GM23338 (cell line): ENCODE measurements at regions not wholly inside any gene's neighbourhood (a gene's known extent, or its start where the extent isn't known, plus 50 kb on each side); places are given as distances from the start of the nearest gene placed in this dataset.

ENCODE experiments used
- ATAC-seq: fragments of 200-7000 bp; cut with Tn5 transposase; 3 replicates; pipeline ENCODE4 v1.9.1; 2020
- DNase-seq: peaks from one replicate; pipeline ENCODE4 v3.0.0-alpha.2; 2015; ENCODE audit warnings: low spot score
- H2AFZ ChIP-seq: fragments of 200-600 bp; sonication (generic); 2 replicates; pipeline ENCODE4 v1.8.0; 2016; ENCODE audit warnings: antibody characterized with exemption, mild to moderate bottlenecking, moderate library complexity
- H3F3A ChIP-seq: fragments of 200-600 bp; sonication (generic); replicated peaks from 2 replicates; pipeline ENCODE4 v1.8.0; 2017; ENCODE audit warnings: antibody characterized with exemption, mixed run types, low read depth
- H3K27ac ChIP-seq: fragments of 200-600 bp; sonication (generic); 2 replicates; pipeline ENCODE4 v1.6.1; 2016; ENCODE audit warnings: low read depth
- H3K27me3 ChIP-seq: fragments of 200-600 bp; sonication (generic); 2 replicates; pipeline ENCODE4 v1.8.0; 2016; ENCODE audit warnings: mild to moderate bottlenecking, mixed run types, moderate library complexity; ENCODE audit not compliant: insufficient read depth
- H3K36me3 ChIP-seq: fragments of 200-600 bp; sonication (generic); 2 replicates; pipeline ENCODE4 v1.8.0; 2016; ENCODE audit warnings: mild to moderate bottlenecking; ENCODE audit not compliant: insufficient read depth
- H3K4me1 ChIP-seq: fragments of 200-600 bp; sonication (generic); 2 replicates; pipeline ENCODE4 v1.8.0; 2016; ENCODE audit warnings: mild to moderate bottlenecking, moderate library complexity; ENCODE audit not compliant: insufficient read depth
- H3K4me2 ChIP-seq: fragments of 200-600 bp; sonication (generic); 2 replicates; pipeline ENCODE4 v1.7.1; 2017; ENCODE audit warnings: mixed run types
- H3K4me3 ChIP-seq: fragments of 200-600 bp; sonication (generic); 2 replicates; pipeline ENCODE4 v1.6.1; 2016; ENCODE audit warnings: mixed run types
- H3K79me2 ChIP-seq: fragments of 200-600 bp; sonication (generic); replicated peaks from 2 replicates; pipeline ENCODE4 v1.8.0; 2017; ENCODE audit warnings: mild to moderate bottlenecking; ENCODE audit not compliant: insufficient read depth
- H3K9me2 ChIP-seq: fragments of 200-600 bp; sonication (generic); 2 replicates; pipeline ENCODE4 v1.8.0; 2017; ENCODE audit not compliant: insufficient read depth
- H4K20me1 ChIP-seq: fragments of 200-600 bp; sonication (generic); replicated peaks from 2 replicates; pipeline ENCODE4 v1.8.0; 2017; ENCODE audit warnings: mild to moderate bottlenecking; ENCODE audit not compliant: insufficient read depth
- H3K27ac Mint-ChIP-seq: 2 replicates; pipeline ENCODE4 v1.8.0; 2020; ENCODE audit warnings: inconsistent platforms, mild to moderate bottlenecking, moderate library complexity, mixed read lengths
- H3K27me3 Mint-ChIP-seq: 3 replicates; pipeline ENCODE4 v1.8.0; 2022; ENCODE audit warnings: low read depth, mild to moderate bottlenecking, moderate library complexity, mixed read lengths, inconsistent platforms; ENCODE audit not compliant: insufficient read depth, poor library complexity
- H3K36me3 Mint-ChIP-seq: 3 replicates; pipeline ENCODE4 v1.8.0; 2021; ENCODE audit warnings: low read depth, mild to moderate bottlenecking, inconsistent platforms, moderate library complexity, mixed read lengths
- H3K4me1 Mint-ChIP-seq: 3 replicates; pipeline ENCODE4 v1.8.0; 2020; ENCODE audit warnings: mild to moderate bottlenecking, inconsistent platforms, mixed read lengths
- H3K4me3 Mint-ChIP-seq: 3 replicates; pipeline ENCODE4 v1.8.0; 2021; ENCODE audit warnings: moderate library complexity, mild to moderate bottlenecking, inconsistent platforms, mixed read lengths
- H3K9me3 Mint-ChIP-seq: 3 replicates; pipeline ENCODE4 v1.8.0; 2020; ENCODE audit warnings: moderate library complexity, mild to moderate bottlenecking, inconsistent platforms, mixed read lengths
- CREB1 ChIP-seq: fragments of 250-450 bp; sonication (Bioruptor Pico); IDR thresholded peaks from 2 replicates; pipeline ENCODE4 v1.5.0; 2020; ENCODE audit warnings: low read depth, mild to moderate bottlenecking, moderate library complexity
- EZH2 ChIP-seq: fragments of 200-600 bp; sonication (generic); IDR thresholded peaks from one replicate; pipeline ENCODE4 v1.8.0; 2017; ENCODE audit warnings: antibody characterized with exemption, mild to moderate bottlenecking, low read depth; ENCODE audit not compliant: unreplicated experiment
- EZH2phosphoT487 ChIP-seq: fragments of 200-600 bp; sonication (generic); IDR thresholded peaks from one replicate; pipeline ENCODE4 v1.8.1; 2018; ENCODE audit warnings: antibody characterized with exemption; ENCODE audit not compliant: unreplicated experiment
- JUNB ChIP-seq: IDR thresholded peaks from one replicate; pipeline ENCODE4 v1.6.1; 2016; ENCODE audit warnings: antibody characterized with exemption; ENCODE audit not compliant: unreplicated experiment
- NANOG ChIP-seq: IDR thresholded peaks from 2 replicates; pipeline ENCODE4 v1.6.1; 2016; ENCODE audit warnings: antibody characterized with exemption, borderline replicate concordance
- POLR2AphosphoS5 ChIP-seq: IDR thresholded peaks from 2 replicates; pipeline ENCODE4 v1.6.1; 2016; ENCODE audit warnings: antibody characterized with exemption, low read depth
- REST ChIP-seq: IDR thresholded peaks from one replicate; pipeline ENCODE4 v1.6.1; 2018; ENCODE audit warnings: antibody characterized with exemption; ENCODE audit not compliant: unreplicated experiment
- STAT1 ChIP-seq: IDR thresholded peaks from one replicate; pipeline ENCODE4 v1.6.1; 2016; ENCODE audit warnings: antibody characterized with exemption; ENCODE audit not compliant: unreplicated experiment
- ZNF114 ChIP-seq: fragments of 250-450 bp; sonication (Bioruptor Pico); IDR thresholded peaks from 2 replicates; pipeline ENCODE4 v1.5.0; 2020; ENCODE audit warnings: mild to moderate bottlenecking, moderate library complexity
- ZNF331 ChIP-seq: fragments of 250-450 bp; sonication (Bioruptor Pico); IDR thresholded peaks from 2 replicates; pipeline ENCODE4 v1.5.0; 2020; ENCODE audit warnings: low read depth, mild to moderate bottlenecking, moderate library complexity
- TF ChIP-seq, protein P1 (sequence below): IDR thresholded peaks from 2 replicates; pipeline ENCODE4 v1.6.1; 2016; ENCODE audit warnings: antibody characterized with exemption
- TF ChIP-seq, protein P2 (sequence below), 2 experiments: fragments of 200-600 bp in 1 of 2; sonication (generic) in 1 of 2; conservative IDR thresholded peaks; 2 replicates each; pipeline versions ENCODE4 v1.5.1 to v1.6.1; 2016 to 2017; ENCODE audit warnings: antibody characterized with exemption in 2 of 2, low read depth in 2 of 2, mild to moderate bottlenecking in 2 of 2, moderate library complexity in 1 of 2

- no peak for ATAC-seq
- H3K27me3 ChIP-seq, result no peaks in the 10 kb centered on the region
- peaks cover 2% of the 10 kb centered on the region; the same call in 1 of the 2 replicates for H3K9me2 ChIP-seq
Observed at GRCh38 chr12:77496714-77497113, 334.0 kb upstream of the NAV3 start.

GRCh38 chr12:77494296-77494695, 336.4 kb upstream of the NAV3 start:
- H3K79me2 ChIP-seq, result no peaks in the 10 kb centered on the region
- H3K36me3 Mint-ChIP-seq, result peaks cover 20% of the 10 kb centered on the region; the same call in 2 of the 3 replicates
- H3K27me3 ChIP-seq, result no peaks in the 10 kb centered on the region
- no peak for DNase-seq
- H3K9me3 Mint-ChIP-seq, result peaks cover 17% of the 10 kb centered on the region; the same call in 2 of the 3 replicates
- peaks cover 13% of the 10 kb centered on the region; the same call in 1 of the 2 replicates for H3K4me1 ChIP-seq
- no peak overlapping the region for H3K4me2 ChIP-seq
- no peak for ATAC-seq
- H2AFZ ChIP-seq, result no peak overlapping the region
- H3K4me3 ChIP-seq, result no peak overlapping the region
- H3K27ac Mint-ChIP-seq, result 0 out of 2 replicates have a peak overlapping the region, but pooled peaks have one; percentile 5
- H3K27me3 Mint-ChIP-seq, result no peaks in the 10 kb centered on the region
- no peaks in the 10 kb centered on the region for H4K20me1 ChIP-seq
- no peaks in the 10 kb centered on the region for H3F3A ChIP-seq
- H3K4me3 Mint-ChIP-seq, result no peak overlapping the region
- peaks cover 2% of the 10 kb centered on the region; the same call in 1 of the 2 replicates for H3K9me2 ChIP-seq
- no peak overlapping the region for H3K27ac ChIP-seq
- peaks cover 22% of the 10 kb centered on the region for H3K4me1 Mint-ChIP-seq
- H3K36me3 ChIP-seq, result no peaks in the 10 kb centered on the region
- TF ChIP-seq CREB1 (CRISPR knock-in tag) (no peak), STAT1 (no peak), EZH2phosphoT487 (no peak), JUNB (no peak), POLR2AphosphoS5 (no peak), NANOG (no peak), REST (no peak), ZNF331 (CRISPR knock-in tag) (no peak), ZNF114 (no peak), EZH2 (no peak)
- TF ChIP-seq, protein P1, sequence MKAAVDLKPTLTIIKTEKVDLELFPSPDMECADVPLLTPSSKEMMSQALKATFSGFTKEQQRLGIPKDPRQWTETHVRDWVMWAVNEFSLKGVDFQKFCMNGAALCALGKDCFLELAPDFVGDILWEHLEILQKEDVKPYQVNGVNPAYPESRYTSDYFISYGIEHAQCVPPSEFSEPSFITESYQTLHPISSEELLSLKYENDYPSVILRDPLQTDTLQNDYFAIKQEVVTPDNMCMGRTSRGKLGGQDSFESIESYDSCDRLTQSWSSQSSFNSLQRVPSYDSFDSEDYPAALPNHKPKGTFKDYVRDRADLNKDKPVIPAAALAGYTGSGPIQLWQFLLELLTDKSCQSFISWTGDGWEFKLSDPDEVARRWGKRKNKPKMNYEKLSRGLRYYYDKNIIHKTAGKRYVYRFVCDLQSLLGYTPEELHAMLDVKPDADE, result no peak
- TF ChIP-seq, protein P2, sequence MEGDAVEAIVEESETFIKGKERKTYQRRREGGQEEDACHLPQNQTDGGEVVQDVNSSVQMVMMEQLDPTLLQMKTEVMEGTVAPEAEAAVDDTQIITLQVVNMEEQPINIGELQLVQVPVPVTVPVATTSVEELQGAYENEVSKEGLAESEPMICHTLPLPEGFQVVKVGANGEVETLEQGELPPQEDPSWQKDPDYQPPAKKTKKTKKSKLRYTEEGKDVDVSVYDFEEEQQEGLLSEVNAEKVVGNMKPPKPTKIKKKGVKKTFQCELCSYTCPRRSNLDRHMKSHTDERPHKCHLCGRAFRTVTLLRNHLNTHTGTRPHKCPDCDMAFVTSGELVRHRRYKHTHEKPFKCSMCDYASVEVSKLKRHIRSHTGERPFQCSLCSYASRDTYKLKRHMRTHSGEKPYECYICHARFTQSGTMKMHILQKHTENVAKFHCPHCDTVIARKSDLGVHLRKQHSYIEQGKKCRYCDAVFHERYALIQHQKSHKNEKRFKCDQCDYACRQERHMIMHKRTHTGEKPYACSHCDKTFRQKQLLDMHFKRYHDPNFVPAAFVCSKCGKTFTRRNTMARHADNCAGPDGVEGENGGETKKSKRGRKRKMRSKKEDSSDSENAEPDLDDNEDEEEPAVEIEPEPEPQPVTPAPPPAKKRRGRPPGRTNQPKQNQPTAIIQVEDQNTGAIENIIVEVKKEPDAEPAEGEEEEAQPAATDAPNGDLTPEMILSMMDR (conservative IDR thresholded peaks at IDR 0.05; ENCODE audit: low read depth in 2 of 2), result no peak

More at GRCh38 chr12:77496714-77497113, 334.0 kb upstream of the NAV3 start:
- TF ChIP-seq ZNF331 (CRISPR knock-in tag), result no peak
- TF ChIP-seq, protein P1, result no peak
- no peak for TF ChIP-seq EZH2phosphoT487
- no peak for TF ChIP-seq EZH2
- TF ChIP-seq POLR2AphosphoS5, result no peak
- TF ChIP-seq JUNB, result no peak
- TF ChIP-seq NANOG, result no peak
- TF ChIP-seq CREB1 (CRISPR knock-in tag), result no peak
- peaks cover 11% of the 10 kb centered on the region; the same call in 1 of the 2 replicates for H3K4me1 ChIP-seq
- no peaks in the 10 kb centered on the region for H3K79me2 ChIP-seq
- no peak overlapping the region for H3K27ac Mint-ChIP-seq
- H3K9me3 Mint-ChIP-seq, result 0 out of 3 replicates have a peak, but pooled peaks cover 3% of the 10 kb centered on the region
- H3K27ac ChIP-seq, result no peak overlapping the region
- no peak overlapping the region for H2AFZ ChIP-seq
- no peak overlapping the region for H3K4me2 ChIP-seq
- H3K36me3 Mint-ChIP-seq, result peaks cover 3% of the 10 kb centered on the region; the same call in 2 of the 3 replicates
- H3F3A ChIP-seq, result no peaks in the 10 kb centered on the region
- DNase-seq, result no peak
- H3K36me3 ChIP-seq, result no peaks in the 10 kb centered on the region
- peaks cover 16% of the 10 kb centered on the region for H3K4me1 Mint-ChIP-seq
- H3K4me3 Mint-ChIP-seq, result no peak overlapping the region
- H4K20me1 ChIP-seq, result no peaks in the 10 kb centered on the region
- no peaks in the 10 kb centered on the region for H3K27me3 Mint-ChIP-seq
- H3K4me3 ChIP-seq, result no peak overlapping the region
